C4-2B (cell line): ENCODE measurements at regions not wholly inside any gene's neighbourhood (a gene's known extent, or its start where the extent isn't known, plus 50 kb on each side); places are given as distances from the start of the nearest gene placed in this dataset.

ENCODE experiments used
- H3K27ac ChIP-seq: fragments of 450-650 bp; 2 replicates; pipeline ENCODE4 v1.5.1; 2017
- ZFX ChIP-seq: fragments of 450-650 bp; IDR thresholded peaks from 2 replicates; pipeline ENCODE4 v1.6.1; 2017
- TF ChIP-seq, protein P1 (sequence below): fragments of 450-650 bp; conservative IDR thresholded peaks from 2 replicates; pipeline ENCODE4 v1.5.1; 2017; ENCODE audit warnings: mild to moderate bottlenecking

DNA sequence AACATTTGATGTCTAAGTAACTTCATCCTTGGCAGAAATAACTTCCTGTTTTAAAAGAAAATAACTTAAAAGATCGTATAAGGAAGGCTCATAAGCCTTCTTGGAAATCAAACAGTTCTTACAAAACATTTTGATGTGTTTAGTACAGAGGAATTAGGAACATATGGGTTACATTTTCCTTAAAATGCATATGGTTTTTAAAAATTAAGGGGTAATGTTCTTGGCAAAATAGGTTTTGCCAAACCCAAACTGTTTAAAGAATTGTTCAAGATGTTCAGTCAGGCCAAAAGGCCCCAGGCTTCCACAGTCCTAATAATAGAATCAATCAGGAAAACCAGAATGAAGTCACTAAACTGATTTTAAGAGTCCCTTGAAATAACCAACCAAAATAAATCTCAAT is 142.7 kb upstream of the SLC35B3 start:
- H3K27ac ChIP-seq, result no peak overlapping the region

DNA sequence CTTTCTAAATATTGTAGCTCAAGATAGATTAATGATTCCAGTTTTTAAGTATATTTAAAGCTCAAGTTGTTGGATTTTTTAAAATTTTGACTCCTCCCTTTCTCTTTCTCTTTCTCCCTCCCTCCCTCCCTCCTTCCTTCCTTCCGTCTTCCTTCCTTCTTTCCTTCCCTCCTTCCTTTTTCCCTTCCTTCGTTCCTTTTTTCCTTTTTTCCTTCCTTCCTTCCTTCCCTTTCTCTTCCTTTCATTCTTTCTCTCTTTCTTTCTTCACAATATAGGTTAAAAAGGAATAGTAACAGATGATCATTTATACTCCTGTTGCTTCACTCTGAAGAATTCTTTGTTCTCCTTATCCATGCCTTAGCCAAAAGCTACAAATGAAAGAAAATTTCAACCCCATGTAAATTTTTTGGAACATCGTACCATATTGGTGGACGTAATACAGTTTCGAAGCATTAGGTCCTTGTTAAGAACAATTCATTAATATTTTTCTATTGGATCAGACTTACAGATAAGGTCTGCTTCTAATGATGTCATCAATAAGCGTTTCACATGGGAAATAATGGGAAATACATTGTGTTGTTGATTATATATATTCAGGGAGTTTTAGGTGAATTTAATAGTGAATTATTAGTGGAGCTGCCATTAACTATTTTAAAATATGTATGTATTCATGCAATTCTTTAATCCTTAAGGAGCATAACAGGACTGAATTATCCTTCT is 139.6 kb upstream of the SLC35B3 start:
- no peak overlapping the region for H3K27ac ChIP-seq
- TF ChIP-seq, protein P1, sequence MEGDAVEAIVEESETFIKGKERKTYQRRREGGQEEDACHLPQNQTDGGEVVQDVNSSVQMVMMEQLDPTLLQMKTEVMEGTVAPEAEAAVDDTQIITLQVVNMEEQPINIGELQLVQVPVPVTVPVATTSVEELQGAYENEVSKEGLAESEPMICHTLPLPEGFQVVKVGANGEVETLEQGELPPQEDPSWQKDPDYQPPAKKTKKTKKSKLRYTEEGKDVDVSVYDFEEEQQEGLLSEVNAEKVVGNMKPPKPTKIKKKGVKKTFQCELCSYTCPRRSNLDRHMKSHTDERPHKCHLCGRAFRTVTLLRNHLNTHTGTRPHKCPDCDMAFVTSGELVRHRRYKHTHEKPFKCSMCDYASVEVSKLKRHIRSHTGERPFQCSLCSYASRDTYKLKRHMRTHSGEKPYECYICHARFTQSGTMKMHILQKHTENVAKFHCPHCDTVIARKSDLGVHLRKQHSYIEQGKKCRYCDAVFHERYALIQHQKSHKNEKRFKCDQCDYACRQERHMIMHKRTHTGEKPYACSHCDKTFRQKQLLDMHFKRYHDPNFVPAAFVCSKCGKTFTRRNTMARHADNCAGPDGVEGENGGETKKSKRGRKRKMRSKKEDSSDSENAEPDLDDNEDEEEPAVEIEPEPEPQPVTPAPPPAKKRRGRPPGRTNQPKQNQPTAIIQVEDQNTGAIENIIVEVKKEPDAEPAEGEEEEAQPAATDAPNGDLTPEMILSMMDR, result no peak
- TF ChIP-seq ZFX, result no peak

More for the DNA sequence above, 142.7 kb upstream of the SLC35B3 start:
- no peak for TF ChIP-seq ZFX
- TF ChIP-seq, protein P1, result no peak

DNA sequence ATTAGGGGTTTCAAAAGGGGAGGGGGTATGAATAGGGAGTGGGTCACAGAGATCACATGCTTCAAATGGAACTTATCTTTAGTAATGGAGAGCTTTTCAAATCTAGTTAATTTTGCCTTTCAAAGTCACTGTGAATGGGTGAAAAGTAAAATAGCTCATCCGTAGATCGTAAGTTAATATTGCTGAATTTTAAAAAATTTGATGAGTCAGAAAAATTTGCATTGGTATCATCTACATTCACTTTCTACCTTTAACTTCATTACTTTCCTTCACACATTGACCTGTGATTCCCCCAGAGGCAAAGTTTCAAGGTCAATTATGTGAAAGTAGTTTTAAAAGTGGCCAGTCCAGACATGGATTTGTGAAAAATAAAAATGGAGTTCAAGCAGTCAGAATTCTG is 139.0 kb upstream of the SLC35B3 start:
- H3K27ac ChIP-seq, result no peak overlapping the region
- TF ChIP-seq, protein P1, result no peak
- TF ChIP-seq ZFX, result no peak

- TF ChIP-seq, protein P1, result no peak
- no peak for TF ChIP-seq ZFX
- no peak overlapping the region for H3K27ac ChIP-seq
Observed at GRCh38 chr6:8570256-8570920, 135.0 kb upstream of the SLC35B3 start.

DNA sequence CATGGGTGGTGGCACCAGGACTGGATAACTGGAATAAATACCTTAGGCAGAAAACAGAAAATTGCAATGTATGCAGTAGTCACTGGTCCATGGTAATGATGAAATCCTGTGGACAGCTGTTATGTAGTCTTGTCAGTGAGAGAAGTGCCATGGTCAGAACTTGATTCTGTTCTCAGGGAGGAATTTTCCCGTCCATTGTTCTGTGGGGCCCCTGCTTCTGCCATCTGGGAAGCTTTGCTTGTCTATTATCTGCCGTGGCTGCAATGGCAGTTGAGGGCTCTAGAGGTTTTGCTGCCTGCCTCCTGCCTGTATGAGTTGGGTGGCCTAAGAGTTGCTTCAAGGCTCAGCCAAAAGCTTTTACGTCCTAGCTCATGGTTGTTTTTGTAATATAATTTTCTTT is 126.8 kb upstream of the SLC35B3 start:
- TF ChIP-seq ZFX, result no peak
- TF ChIP-seq, protein P1, result no peak
- no peak overlapping the region for H3K27ac ChIP-seq

GRCh38 chr6:8558953-8559352 is 123.6 kb upstream of the SLC35B3 start:
- TF ChIP-seq ZFX, result no peak
- TF ChIP-seq, protein P1, result no peak
- peak overlapping the region; percentile 71; the same call in 1 of the 2 replicates for H3K27ac ChIP-seq

DNA sequence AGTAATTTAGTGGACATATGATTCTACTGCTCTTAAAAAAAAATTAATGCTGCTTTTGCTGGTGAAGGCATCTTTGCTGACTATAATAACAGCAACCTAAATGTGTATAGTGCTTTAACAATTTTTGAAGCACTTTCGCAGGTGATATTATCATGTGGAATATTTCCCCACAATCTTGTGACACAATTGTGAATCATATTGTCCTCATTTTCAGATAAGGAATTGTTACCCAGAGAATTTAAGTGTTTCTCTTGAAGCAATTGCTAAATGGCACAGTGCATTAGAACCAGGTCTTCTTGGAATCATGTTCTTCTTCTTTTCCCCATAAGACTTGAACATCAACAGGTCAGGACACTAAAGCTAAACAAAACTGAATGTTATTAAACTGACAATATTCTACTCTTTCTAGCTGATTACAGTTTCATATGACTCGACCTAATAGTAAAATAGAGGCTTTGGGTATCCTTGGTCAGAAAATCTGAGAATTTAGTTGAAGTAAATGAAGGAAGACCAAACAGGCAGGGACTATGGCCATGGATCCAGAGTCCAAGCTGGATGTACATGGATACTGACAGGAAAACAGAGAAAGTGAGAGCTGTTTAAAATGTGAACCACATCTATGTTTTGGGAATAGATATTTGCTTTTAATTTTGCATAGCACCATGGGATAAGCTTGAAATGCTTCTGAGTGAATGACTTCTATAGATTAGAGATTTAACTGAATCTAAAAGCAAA is 121.8 kb upstream of the SLC35B3 start:
- H3K27ac ChIP-seq, result no peak overlapping the region
- TF ChIP-seq ZFX, result no peak
- TF ChIP-seq, protein P1, result no peak
